Gastroesophageal sphincter (tissue), 3 donors: ENCODE measurements at regions not wholly inside any gene's neighbourhood (a gene's known extent, or its start where the extent isn't known, plus 50 kb on each side); places are given as distances from the start of the nearest gene placed in this dataset.

Experiments
- EP300 ChIP-seq: sonication (generic); formaldehyde crosslinking; IDR thresholded peaks from one replicate; pipeline ENCODE4 v1.6.1; 2017; ENCODE audit warnings: antibody characterized with exemption, mild to moderate bottlenecking
- POLR2A ChIP-seq, 2 donors: fragments of 450-650 bp; IDR thresholded peaks; one replicate each; pipeline ENCODE4 v1.6.1; 2017; ENCODE audit warnings: antibody characterized with exemption in 2 of 2, mild to moderate bottlenecking in 2 of 2, moderate library complexity in 1 of 2
- POLR2AphosphoS5 ChIP-seq: sonication (generic); formaldehyde crosslinking; IDR thresholded peaks from one replicate; pipeline ENCODE4 v1.6.1; 2017; ENCODE audit warnings: antibody characterized with exemption
- TF ChIP-seq, protein P1 (sequence below), 4 experiments: fragments of 200-600 bp in 2 of 4; fragments of 450-650 bp in 2 of 4; sonication (generic) in 1 of 4; IDR thresholded peaks; one replicate each; pipeline ENCODE4 v1.5.1; 2017 to 2019; ENCODE audit warnings: antibody characterized with exemption in 4 of 4, mild to moderate bottlenecking in 2 of 4, moderate library complexity in 2 of 4

GRCh38 chr1:207221934-207222351, 99.5 kb upstream of the CD55 start:
- TF ChIP-seq, protein P1, sequence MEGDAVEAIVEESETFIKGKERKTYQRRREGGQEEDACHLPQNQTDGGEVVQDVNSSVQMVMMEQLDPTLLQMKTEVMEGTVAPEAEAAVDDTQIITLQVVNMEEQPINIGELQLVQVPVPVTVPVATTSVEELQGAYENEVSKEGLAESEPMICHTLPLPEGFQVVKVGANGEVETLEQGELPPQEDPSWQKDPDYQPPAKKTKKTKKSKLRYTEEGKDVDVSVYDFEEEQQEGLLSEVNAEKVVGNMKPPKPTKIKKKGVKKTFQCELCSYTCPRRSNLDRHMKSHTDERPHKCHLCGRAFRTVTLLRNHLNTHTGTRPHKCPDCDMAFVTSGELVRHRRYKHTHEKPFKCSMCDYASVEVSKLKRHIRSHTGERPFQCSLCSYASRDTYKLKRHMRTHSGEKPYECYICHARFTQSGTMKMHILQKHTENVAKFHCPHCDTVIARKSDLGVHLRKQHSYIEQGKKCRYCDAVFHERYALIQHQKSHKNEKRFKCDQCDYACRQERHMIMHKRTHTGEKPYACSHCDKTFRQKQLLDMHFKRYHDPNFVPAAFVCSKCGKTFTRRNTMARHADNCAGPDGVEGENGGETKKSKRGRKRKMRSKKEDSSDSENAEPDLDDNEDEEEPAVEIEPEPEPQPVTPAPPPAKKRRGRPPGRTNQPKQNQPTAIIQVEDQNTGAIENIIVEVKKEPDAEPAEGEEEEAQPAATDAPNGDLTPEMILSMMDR (IDR thresholded peaks at IDR 0.05) = no peak
- TF ChIP-seq POLR2AphosphoS5 (no peak), POLR2A (IDR thresholded peaks at IDR 0.05) (no peak), EP300 (no peak)
